Fibroblast of the conjunctiva (primary cell): ENCODE measurements at regions not wholly inside any gene's neighbourhood (a gene's known extent, or its start where the extent isn't known, plus 50 kb on each side); places are given as distances from the start of the nearest gene placed in this dataset.
A peak's percentile ranks its signal among the peaks of the same experiment; 100 is the strongest.
"Not testable (repeated sequence)": the region's sequence is repeated elsewhere in the genome, so short reads cannot be mapped to it uniquely, and the experiment has no call there.

Experiments
- DNase-seq: peaks from one replicate; pipeline ENCODE4 v3.0.0-alpha.2; 2010; ENCODE audit warnings: low read depth

- no peak for DNase-seq
These were observed 149.8 kb upstream of the FOXN3 start for GRCh38 chr14:89566644-89567415.

GRCh38 chr14:89566180-89566579 lies 149.1 kb upstream of the FOXN3 start:
- DNase-seq = no peak

GRCh38 chr14:89565607-89566006 lies 148.6 kb upstream of the FOXN3 start:
- no peak for DNase-seq

- DNase-seq = no peak
These were observed 148.0 kb upstream of the FOXN3 start for GRCh38 chr14:89564989-89565388.

- no peak for DNase-seq
These were observed 147.4 kb upstream of the FOXN3 start for GRCh38 chr14:89564286-89564957.

- DNase-seq = no peak
These were observed 146.4 kb upstream of the FOXN3 start for GRCh38 chr14:89563471-89563870.

- no peak for DNase-seq
These were observed 134.9 kb upstream of the FOXN3 start for GRCh38 chr14:89551955-89552354.

GRCh38 chr14:89551432-89551831 lies 134.4 kb upstream of the FOXN3 start:
- no peak for DNase-seq

GRCh38 chr14:89550821-89551220 lies 133.8 kb upstream of the FOXN3 start:
- DNase-seq = no peak

GRCh38 chr14:89549381-89550125 lies 132.5 kb upstream of the FOXN3 start:
- no peak for DNase-seq

- DNase-seq = not testable (repeated sequence)
These were observed 130.0 kb upstream of the FOXN3 start for GRCh38 chr14:89547047-89547446.

GRCh38 chr14:89544636-89545301 lies 127.7 kb upstream of the FOXN3 start:
- DNase-seq = no peak

- DNase-seq = no peak
These were observed 126.4 kb upstream of the FOXN3 start for GRCh38 chr14:89543425-89543790.

- DNase-seq = no peak
These were observed 125.9 kb upstream of the FOXN3 start for GRCh38 chr14:89542786-89543424.

GRCh38 chr14:89540830-89541470 lies 123.9 kb upstream of the FOXN3 start:
- DNase-seq = peak; percentile 47

GRCh38 chr14:89540009-89540829 lies 123.2 kb upstream of the FOXN3 start:
- DNase-seq = no peak

GRCh38 chr14:89537911-89538310 lies 120.9 kb upstream of the FOXN3 start:
- no peak for DNase-seq

- no peak for DNase-seq
These were observed 118.1 kb upstream of the FOXN3 start for GRCh38 chr14:89534902-89535685.

- no peak for DNase-seq
These were observed 116.7 kb upstream of the FOXN3 start for GRCh38 chr14:89533766-89534165.

GRCh38 chr14:89533136-89533535 lies 116.1 kb upstream of the FOXN3 start:
- no peak for DNase-seq
